ENCODE measurements at regions not wholly inside any gene's neighbourhood (a gene's known extent, or its start where the extent isn't known, plus 50 kb on each side); places are given as distances from the start of the nearest gene placed in this dataset.
"Not testable (repeated sequence)": the region's sequence is repeated elsewhere in the genome, so short reads cannot be mapped to it uniquely, and the experiment has no call there.

GRCh38 chr11:91066456-91067047 lies 843.7 kb upstream of the CHORDC1 start:
- WGBS, 2 donors, result 44 to 47% methylated on average over 5 of the region's 5 CpGs
- ATAC-seq (no peak), DNase-seq (no peak)
- H3K27me3 ChIP-seq, result no peaks in the 10 kb centered on the region
- no peaks in the 10 kb centered on the region for H3K9me3 ChIP-seq
- no peak overlapping the region for H3K27ac ChIP-seq
- TF ChIP-seq CTCF (IDR thresholded peaks at IDR 0.05), result no peak
- H3K36me3 ChIP-seq (replicated peaks in 1 of 2; ENCODE audit: insufficient read depth in 1 of 2, low read depth in 2 of 2), result no peaks in the 10 kb centered on the region
- intact Hi-C loops (cut with DNase I), result no loop called here
- no peak overlapping the region for H3K4me3 ChIP-seq
- H3K4me1 ChIP-seq, result no peaks in the 10 kb centered on the region

GRCh38 chr11:91063399-91063798 lies 840.5 kb upstream of the CHORDC1 start:
- DNase-seq; H3K4me1 ChIP-seq; H3K4me3 ChIP-seq; H3K36me3 ChIP-seq (replicated peaks in 1 of 2; ENCODE audit: insufficient read depth in 1 of 2, low read depth in 2 of 2); intact Hi-C loops (cut with DNase I); H3K27ac ChIP-seq; H3K27me3 ChIP-seq; ATAC-seq; H3K9me3 ChIP-seq: not testable (repeated sequence)
- WGBS, 2 donors, result 92% methylated on average over 15 of the region's 29 CpGs; no CpG with 5 or more reads in 1 of the 2 donors

GRCh38 chr11:91047882-91048281 lies 825.0 kb upstream of the CHORDC1 start:
- no peak overlapping the region for H3K27ac ChIP-seq
- ATAC-seq (no peak), DNase-seq (no peak)
- H3K4me3 ChIP-seq, result no peak overlapping the region
- no peaks in the 10 kb centered on the region for H3K4me1 ChIP-seq
- H3K27me3 ChIP-seq, result no peaks in the 10 kb centered on the region
- WGBS, 2 donors, result 65 to 67% methylated on average over 2 of the region's 2 CpGs
- intact Hi-C loops (cut with DNase I), result no loop called here
- no peaks in the 10 kb centered on the region for H3K9me3 ChIP-seq
- TF ChIP-seq CTCF (IDR thresholded peaks at IDR 0.05) (no peak), POLR2A (IDR thresholded peaks at IDR 0.05) (no peak)
- no peaks in the 10 kb centered on the region for H3K36me3 ChIP-seq (replicated peaks in 1 of 2; ENCODE audit: insufficient read depth in 1 of 2, low read depth in 2 of 2)

- Histone ChIP-seq H3K9me3 (no peaks in the 10 kb centered on the region), H3K4me3 (no peak overlapping the region), H3K27me3 (no peaks in the 10 kb centered on the region), H3K4me1 (no peaks in the 10 kb centered on the region), H3K27ac (no peak overlapping the region), H3K36me3 (replicated peaks in 1 of 2; ENCODE audit: insufficient read depth in 1 of 2, low read depth in 2 of 2) (no peaks in the 10 kb centered on the region)
- TF ChIP-seq POLR2A (IDR thresholded peaks at IDR 0.05) (no peak), CTCF (IDR thresholded peaks at IDR 0.05) (no peak)
- no peak for DNase-seq
- intact Hi-C loops (cut with DNase I), result no loop called here
- 62 to 64% methylated on average over 6 of the region's 6 CpGs for WGBS, 2 donors
- ATAC-seq, result no peak
Measured at GRCh38 chr11:91046261-91046660, 823.4 kb upstream of the CHORDC1 start.

- Histone ChIP-seq H3K36me3 (replicated peaks in 1 of 2; ENCODE audit: insufficient read depth in 1 of 2, low read depth in 2 of 2) (no peaks in the 10 kb centered on the region), H3K27ac (no peak overlapping the region), H3K9me3 (no peaks in the 10 kb centered on the region), H3K27me3 (no peaks in the 10 kb centered on the region), H3K4me3 (no peak overlapping the region), H3K4me1 (no peaks in the 10 kb centered on the region)
- DNase-seq (no peak), ATAC-seq (no peak)
- intact Hi-C loops (cut with DNase I), result no loop called here
- TF ChIP-seq CTCF (IDR thresholded peaks at IDR 0.05), result peak in 3 of 7 experiments; percentile 5 to 17 (median 6)
- TF ChIP-seq POLR2A (IDR thresholded peaks at IDR 0.05), result no peak
Measured at GRCh38 chr11:91041626-91042025, 818.8 kb upstream of the CHORDC1 start.

Measured in body of pancreas (tissue), 4 donors.